Hematopoietic multipotent progenitor cell treated with erythropoietin and hydrocortisone succinate and interleukin-3 and kit ligand, for 15 days (in vitro differentiated cells): ENCODE measurements at regions not wholly inside any gene's neighbourhood (a gene's known extent, or its start where the extent isn't known, plus 50 kb on each side); places are given as distances from the start of the nearest gene placed in this dataset.
"Not testable (repeated sequence)": the region's sequence is repeated elsewhere in the genome, so short reads cannot be mapped to it uniquely, and the experiment has no call there.

Experiments used
- DNase-seq: peaks from one replicate; pipeline ENCODE4 v3.0.0-alpha.2; 2015; ENCODE audit warnings: low spot score

- no peak for DNase-seq
These were observed 349.8 kb downstream of the IPO8 start for GRCh38 chr12:30345744-30346471.

DNA sequence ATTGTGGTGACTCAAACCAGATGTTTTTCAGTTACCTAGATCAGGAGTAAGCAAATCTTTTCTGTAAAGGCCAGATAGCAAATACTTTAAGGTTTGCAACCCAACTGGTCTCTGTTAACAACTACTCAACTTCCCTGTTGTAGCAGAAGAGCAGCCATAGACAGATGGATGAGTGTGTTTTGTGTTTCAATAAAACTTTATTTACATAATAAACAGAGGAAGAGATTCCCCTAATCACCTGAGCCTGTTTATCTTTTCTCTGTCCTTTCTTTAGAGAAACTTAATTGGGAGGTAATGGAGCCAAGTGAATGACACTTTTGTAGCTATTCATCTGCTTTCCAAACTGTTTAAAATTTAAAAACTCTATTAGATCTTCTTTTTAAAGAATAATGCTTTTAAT is 365.1 kb downstream of the IPO8 start:
- DNase-seq: no peak

GRCh38 chr12:30329281-30329680 is 366.4 kb downstream of the IPO8 start:
- DNase-seq: no peak

DNA sequence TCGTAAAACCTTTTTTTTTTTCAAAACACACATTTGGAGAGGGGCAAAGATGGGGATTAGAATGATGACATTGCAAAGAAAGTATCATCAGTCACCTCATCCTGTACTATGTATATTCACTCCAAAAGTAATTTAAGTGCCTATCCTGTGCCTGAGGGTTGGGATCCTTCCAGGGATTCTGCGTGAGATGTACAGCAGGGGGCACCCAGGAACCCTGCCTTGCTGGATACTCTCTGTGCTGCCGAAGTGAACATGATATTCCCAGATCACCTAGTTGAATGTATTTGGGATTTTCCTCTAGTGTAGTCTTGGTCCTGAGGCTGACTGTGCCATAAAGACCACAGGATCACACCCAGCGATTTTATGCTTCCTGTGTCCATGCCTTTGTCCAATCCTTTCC is 372.7 kb downstream of the IPO8 start:
- no peak for DNase-seq

GRCh38 chr12:30320561-30320960 is 375.1 kb downstream of the IPO8 start:
- DNase-seq: no peak

- DNase-seq: no peak
These were observed 381.1 kb downstream of the IPO8 start for GRCh38 chr12:30314506-30315100.

DNA sequence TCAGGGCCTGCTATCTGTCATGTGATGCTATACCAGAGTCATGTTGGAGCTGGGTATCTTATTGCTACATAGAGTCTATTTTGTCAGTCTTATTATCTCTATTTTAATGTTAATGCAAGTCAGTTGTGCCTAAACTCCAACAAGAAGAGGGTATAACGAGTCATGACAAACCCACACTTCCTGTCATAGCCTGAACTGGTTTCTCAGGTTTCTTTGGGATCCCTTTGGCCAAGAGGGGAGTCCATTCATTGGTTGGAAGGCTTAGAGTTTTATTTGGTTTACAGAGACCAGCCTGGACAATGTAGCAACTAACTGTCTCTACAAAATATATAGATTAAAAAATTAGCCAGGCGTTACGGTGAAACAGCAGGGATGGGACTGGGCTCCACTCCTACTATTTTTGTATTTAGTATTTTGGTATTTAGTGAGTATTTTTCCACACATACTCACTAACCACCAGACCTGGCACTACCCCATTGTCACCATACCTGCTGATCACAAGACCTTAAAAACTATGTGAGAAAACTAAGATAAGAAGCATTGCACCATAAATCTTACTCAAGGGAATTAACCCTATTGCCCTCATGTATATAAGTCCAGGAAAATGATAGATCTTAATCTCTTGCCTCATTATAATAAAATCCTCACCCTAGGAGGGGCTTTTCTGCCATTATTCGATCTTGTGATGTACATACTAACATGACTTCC is 387.5 kb downstream of the IPO8 start:
- DNase-seq: no peak

- DNase-seq: no peak
These were observed 391.1 kb downstream of the IPO8 start for GRCh38 chr12:30304528-30304927.

DNA sequence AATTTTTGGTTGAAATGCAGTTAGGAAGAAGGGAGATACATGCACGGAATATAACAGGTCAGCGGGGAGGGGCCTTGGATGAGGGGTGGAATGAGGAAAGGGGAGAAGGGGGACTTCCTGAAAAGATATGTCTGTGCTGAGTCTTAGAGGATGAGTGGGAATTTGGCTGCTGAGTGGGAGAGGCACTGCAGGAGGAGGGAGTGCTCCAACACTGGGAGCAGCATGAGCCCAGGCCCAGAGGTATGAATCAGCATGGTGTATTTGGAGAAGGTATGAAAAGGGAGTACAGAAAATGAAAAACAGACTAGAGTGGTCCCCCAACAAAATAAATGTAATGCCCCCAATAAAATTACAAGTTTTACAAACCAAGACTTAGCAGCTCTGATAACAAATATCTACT is 394.4 kb downstream of the IPO8 start:
- DNase-seq: no peak

- DNase-seq: no peak
These were observed 399.2 kb downstream of the IPO8 start for GRCh38 chr12:30296486-30296885.

- no peak for DNase-seq
These were observed 409.2 kb downstream of the IPO8 start for GRCh38 chr12:30286345-30286926.

- no peak for DNase-seq
These were observed 417.3 kb downstream of the IPO8 start for GRCh38 chr12:30278401-30278800.

- not testable (repeated sequence) for DNase-seq
These were observed 423.2 kb downstream of the IPO8 start for GRCh38 chr12:30272515-30272914.

GRCh38 chr12:30269496-30269895 is 426.2 kb downstream of the IPO8 start:
- no peak for DNase-seq

DNA sequence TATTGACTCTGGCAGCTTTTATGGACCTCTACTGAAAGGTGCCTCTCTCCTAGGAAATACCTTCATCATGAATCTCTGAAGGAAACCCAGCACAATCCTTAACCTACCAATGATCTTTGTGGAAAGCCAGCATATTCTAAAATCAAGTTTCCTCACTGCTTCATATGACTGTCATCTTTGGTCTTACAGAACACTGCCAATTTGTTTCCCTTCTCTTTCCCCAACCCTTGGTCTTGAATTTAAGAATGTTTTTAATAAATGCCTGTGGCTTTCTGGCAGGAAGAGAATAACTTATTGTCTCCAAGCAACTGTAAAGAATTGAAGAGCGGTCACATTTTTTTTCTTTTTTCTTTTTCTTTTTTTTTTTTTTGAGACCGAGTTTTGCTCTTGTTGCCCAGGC is 427.6 kb downstream of the IPO8 start:
- DNase-seq: no peak

- DNase-seq: no peak
These were observed 432.2 kb downstream of the IPO8 start for GRCh38 chr12:30263434-30263833.

GRCh38 chr12:30257618-30258017 is 438.1 kb downstream of the IPO8 start:
- DNase-seq: no peak

- DNase-seq: no peak
These were observed 444.1 kb downstream of the IPO8 start for GRCh38 chr12:30251546-30251945.

- DNase-seq: no peak
These were observed 452.2 kb downstream of the IPO8 start for GRCh38 chr12:30243426-30243825.

- DNase-seq: no peak
These were observed 435.3 kb upstream of the TMTC1 start for GRCh38 chr12:30219047-30219446.

DNA sequence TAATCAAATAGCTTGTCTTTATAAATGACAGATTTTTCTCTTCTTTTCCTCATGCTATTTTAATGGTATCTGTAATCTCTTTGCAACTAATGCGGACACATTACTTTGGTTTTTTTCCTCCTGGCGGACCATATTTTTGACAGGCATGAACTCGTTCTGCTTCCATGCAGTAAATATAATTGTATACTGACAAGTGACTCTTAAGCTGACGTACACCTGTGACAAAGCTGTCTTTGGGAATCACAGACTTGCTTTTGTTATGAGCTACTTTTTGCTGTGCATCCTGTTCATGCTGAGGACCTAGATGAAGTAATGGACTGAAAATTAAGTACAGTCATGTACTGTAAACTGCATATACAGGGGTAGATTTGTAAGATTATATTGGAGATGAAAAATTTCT is 434.3 kb upstream of the TMTC1 start:
- DNase-seq: no peak

DNA sequence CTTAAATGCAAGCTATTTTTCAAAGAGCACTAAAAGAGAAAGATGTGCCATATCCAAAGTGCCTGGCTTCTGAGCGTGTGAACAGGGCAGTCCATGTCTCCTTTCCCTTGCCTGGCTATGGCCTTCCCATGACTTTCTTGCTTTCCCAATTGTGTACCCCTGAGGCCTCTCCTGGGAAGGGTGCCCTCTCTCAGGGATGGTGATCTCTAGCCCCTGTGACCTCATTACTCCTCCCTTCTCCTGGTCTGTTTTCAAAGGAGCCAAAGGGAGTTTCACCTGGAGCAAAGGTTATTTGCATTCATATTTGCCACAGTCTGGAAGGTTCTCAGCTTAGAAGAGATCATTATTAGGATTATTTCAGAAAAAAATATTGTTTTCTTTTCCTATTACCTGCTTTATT is 429.4 kb upstream of the TMTC1 start:
- no peak for DNase-seq

- no peak for DNase-seq
These were observed 428.0 kb upstream of the TMTC1 start for GRCh38 chr12:30211743-30212142.
